H1 (cell line): ENCODE measurements at regions not wholly inside any gene's neighbourhood (a gene's known extent, or its start where the extent isn't known, plus 50 kb on each side); places are given as distances from the start of the nearest gene placed in this dataset.

Experiments used
- CTCF ChIA-PET: fragments of 300-600 bp; sonication (Branson Sonifier 250); formaldehyde crosslinking; loops from one replicate; lab custom pipeline; 2021; ENCODE audit not compliant: partially characterized antibody; lab: Charles Lee
- POLR2A ChIA-PET: fragments of 300-600 bp; sonication (Branson Sonifier 250); formaldehyde crosslinking; loops from one replicate; lab custom pipeline; 2021; ENCODE audit warnings: inconsistent platforms; ENCODE audit not compliant: partially characterized antibody; lab: Charles Lee
- DNase-seq, 2 experiments: peaks; one replicate each; pipeline versions ENCODE4 v3.0.0 to v3.0.0-alpha.2; 2010 to 2022; ENCODE audit warnings: low spot score in 2 of 2, low read depth in 1 of 2, mixed read lengths in 1 of 2
- FAIRE-seq: peaks from 2 replicates; lab custom pipeline; 2011; peaks lifted over from hg19 to GRCh38; lab: Jason Lieb, UNC
- H2AFZ ChIP-seq: 2 replicates; pipeline ENCODE4 v1.8.1; 2012; ENCODE audit warnings: low read length, inconsistent platforms
- H2AK5ac ChIP-seq: 2 replicates; pipeline ENCODE4 v1.6.1; 2013; ENCODE audit warnings: low read depth, low read length
- H2BK120ac ChIP-seq: replicated peaks from 2 replicates; pipeline ENCODE3; 2013; ENCODE audit warnings: low read depth, low read length, inconsistent platforms
- H2BK12ac ChIP-seq: 2 replicates; pipeline ENCODE4 v1.6.1; 2013; ENCODE audit warnings: low read depth, low read length
- H2BK15ac ChIP-seq: 2 replicates; pipeline ENCODE4 v1.6.1; 2013; ENCODE audit warnings: low read length
- H2BK20ac ChIP-seq: 2 replicates; pipeline ENCODE4 v1.6.1; 2013; ENCODE audit warnings: low read length
- H2BK5ac ChIP-seq: 2 replicates; pipeline ENCODE4 v1.6.1; 2013; ENCODE audit warnings: low read depth, low read length
- H3K14ac ChIP-seq: 2 replicates; pipeline ENCODE4 v1.6.1; 2013; ENCODE audit warnings: inconsistent platforms; ENCODE audit not compliant: insufficient read length
- H3K18ac ChIP-seq: 2 replicates; pipeline ENCODE4 v1.6.1; 2013; ENCODE audit warnings: low read length; ENCODE audit errors: extremely low read depth
- H3K23ac ChIP-seq: 2 replicates; pipeline ENCODE4 v1.6.1; 2013; ENCODE audit warnings: inconsistent platforms; ENCODE audit not compliant: insufficient read length
- H3K23me2 ChIP-seq: 2 replicates; pipeline ENCODE4 v1.6.1; 2013; ENCODE audit warnings: low read depth, low read length
- H3K27ac ChIP-seq: 2 replicates; pipeline ENCODE4 v1.6.1; 2011; ENCODE audit warnings: low read depth, low read length, inconsistent platforms
- H3K27me3 ChIP-seq, 4 experiments: replicated peaks in 1 of 4; 1 replicate in 1 of 4; 2 replicates in 3 of 4; pipeline versions ENCODE4 v1.6.1 to v1.8.1; 2011 to 2013; ENCODE audit warnings: low read length in 3 of 4, mild to moderate bottlenecking in 3 of 4, inconsistent platforms in 2 of 4, mixed read lengths in 2 of 4, moderate library complexity in 1 of 4; ENCODE audit not compliant: control insufficient read depth in 3 of 4, insufficient read depth in 3 of 4; ENCODE audit errors: extremely low read depth in 1 of 4
- H3K36me3 ChIP-seq, 4 experiments: 2 replicates each; pipeline versions ENCODE4 v1.6.1 to v1.8.1; 2011 to 2013; ENCODE audit warnings: mild to moderate bottlenecking in 4 of 4, low read length in 3 of 4, moderate library complexity in 2 of 4, control low read depth in 1 of 4, inconsistent platforms in 1 of 4; ENCODE audit not compliant: insufficient read depth in 4 of 4, control insufficient read depth in 2 of 4
- H3K4ac ChIP-seq: replicated peaks from 2 replicates; pipeline ENCODE3; 2013; ENCODE audit warnings: low read length, low read depth, mixed read lengths, inconsistent platforms; ENCODE audit not compliant: insufficient read length
- H3K4me1 ChIP-seq, 4 experiments: replicated peaks in 1 of 4; 1 replicate in 1 of 4; 2 replicates in 3 of 4; pipeline versions ENCODE4 v1.6.1 to v1.8.1; 2011 to 2013; ENCODE audit warnings: low read length in 3 of 4, inconsistent platforms in 2 of 4, mixed read lengths in 1 of 4; ENCODE audit not compliant: insufficient read depth in 4 of 4, control insufficient read depth in 3 of 4
- H3K4me2 ChIP-seq, 2 experiments: 2 replicates each; pipeline versions ENCODE4 v1.6.1 to v1.8.1; 2011 to 2013; ENCODE audit warnings: low read depth in 2 of 2, low read length in 2 of 2, control low read depth in 1 of 2, inconsistent platforms in 1 of 2, mild to moderate bottlenecking in 1 of 2; ENCODE audit not compliant: insufficient read depth in 1 of 2
- H3K4me3 ChIP-seq, 4 experiments: fragments of 200-600, 300-600 bp in 1 of 4; sonication (generic), shearing (Covaris generic), sonication (Bioruptor Twin) in 1 of 4; 2 replicates each; pipeline versions ENCODE4 v1.5.1 to v1.8.1; 2011 to 2016; ENCODE audit warnings: low read length in 4 of 4, low read depth in 3 of 4, control low read depth in 2 of 4, inconsistent platforms in 2 of 4, mild to moderate bottlenecking in 2 of 4, mixed read lengths in 1 of 4, moderate library complexity in 1 of 4; ENCODE audit not compliant: insufficient read depth in 2 of 4; ENCODE audit errors: extremely low read depth in 1 of 4
- H3K56ac ChIP-seq: replicated peaks from 2 replicates; pipeline ENCODE3; 2013; ENCODE audit warnings: low read depth, mild to moderate bottlenecking, mixed read lengths, low read length, inconsistent platforms; ENCODE audit not compliant: insufficient read length
- H3K79me1 ChIP-seq: 2 replicates; pipeline ENCODE4 v1.6.1; 2013; ENCODE audit warnings: low read depth, low read length, control low read depth
- H3K79me2 ChIP-seq, 2 experiments: 2 replicates each; pipeline versions ENCODE4 v1.6.1 to v1.8.1; 2012 to 2013; ENCODE audit warnings: low read length in 2 of 2, mild to moderate bottlenecking in 2 of 2, inconsistent platforms in 1 of 2; ENCODE audit not compliant: insufficient read depth in 2 of 2, control insufficient read depth in 1 of 2
- H3K9ac ChIP-seq, 4 experiments: replicated peaks in 1 of 4; 1 replicate in 1 of 4; 2 replicates in 3 of 4; pipeline versions ENCODE4 v1.6.1 to v1.8.1; 2011 to 2013; ENCODE audit warnings: low read depth in 3 of 4, low read length in 3 of 4, control low read depth in 2 of 4, mild to moderate bottlenecking in 2 of 4, moderate library complexity in 2 of 4, inconsistent platforms in 1 of 4; ENCODE audit errors: extremely low read depth in 1 of 4
- H3K9me3 ChIP-seq, 2 experiments: 2 replicates each; pipeline versions ENCODE4 v1.6.1 to v1.8.1; 2012 to 2013; ENCODE audit warnings: mild to moderate bottlenecking in 2 of 2, moderate library complexity in 2 of 2, control low read depth in 1 of 2, inconsistent platforms in 1 of 2, low read depth in 1 of 2, low read length in 1 of 2, mixed read lengths in 1 of 2; ENCODE audit not compliant: insufficient read depth in 2 of 2
- H4K20me1 ChIP-seq, 2 experiments: replicated peaks in 1 of 2; 2 replicates each; pipeline versions ENCODE3 to v1.8.1; 2011 to 2013; ENCODE audit warnings: inconsistent platforms in 2 of 2, low read length in 2 of 2, mild to moderate bottlenecking in 1 of 2; ENCODE audit not compliant: insufficient read depth in 2 of 2, control insufficient read depth in 1 of 2
- H4K5ac ChIP-seq: 2 replicates; pipeline ENCODE4 v1.6.1; 2013; ENCODE audit warnings: low read length, low read depth, mixed read lengths, inconsistent platforms; ENCODE audit not compliant: insufficient read length
- H4K8ac ChIP-seq: 2 replicates; pipeline ENCODE4 v1.8.0; 2013; ENCODE audit warnings: mild to moderate bottlenecking, moderate library complexity, low read length, inconsistent platforms; ENCODE audit not compliant: insufficient read depth; ENCODE audit errors: extremely low read depth
- H4K91ac ChIP-seq: replicated peaks from 2 replicates; pipeline ENCODE3; 2013; ENCODE audit warnings: low read length, mixed read lengths, inconsistent platforms; ENCODE audit not compliant: insufficient read length
- BACH1 ChIP-seq: IDR thresholded peaks from 2 replicates; pipeline ENCODE4 v1.6.1; 2012; ENCODE audit warnings: low read length, improper control_type of control experiment
- BCL11A ChIP-seq, 2 experiments: IDR thresholded peaks; one replicate each; pipeline ENCODE4 v1.6.1; 2011; ENCODE audit warnings: low read depth in 2 of 2, low read length in 2 of 2, mild to moderate bottlenecking in 2 of 2
- CTCF ChIP-seq, 3 experiments: IDR thresholded peaks; 1 replicate in 2 of 3; 2 replicates in 1 of 3; pipeline versions ENCODE4 v1.5.1 to v1.6.1; 2011; ENCODE audit warnings: low read length in 3 of 3, mild to moderate bottlenecking in 3 of 3, inconsistent platforms in 2 of 3, low read depth in 1 of 3, moderate library complexity in 1 of 3; ENCODE audit not compliant: insufficient read depth in 1 of 3; ENCODE audit errors: control extremely low read depth in 1 of 3
- GABPA ChIP-seq: IDR thresholded peaks from 2 replicates; pipeline ENCODE4 v1.6.1; 2011; ENCODE audit warnings: mild to moderate bottlenecking, low read length, moderate library complexity, borderline replicate concordance; ENCODE audit not compliant: insufficient read depth
- KDM1A ChIP-seq: fragments of 200-600, 300-600 bp; sonication (generic); IDR thresholded peaks from 2 replicates; pipeline ENCODE4 v1.7.1; 2016; ENCODE audit warnings: mild to moderate bottlenecking, low read length, borderline replicate concordance
- NANOG ChIP-seq: IDR thresholded peaks from 2 replicates; pipeline ENCODE4 v1.6.1; 2011; ENCODE audit warnings: low read length, low read depth, mild to moderate bottlenecking, inconsistent platforms; ENCODE audit not compliant: insufficient read depth, poor library complexity, severe bottlenecking
- NRF1 ChIP-seq: IDR thresholded peaks from 2 replicates; pipeline ENCODE4 v1.6.1; 2011; ENCODE audit warnings: mild to moderate bottlenecking, low read depth, low read length, improper control_type of control experiment
- SP2 ChIP-seq: IDR thresholded peaks from 2 replicates; pipeline ENCODE4 v1.6.1; 2012; ENCODE audit warnings: mild to moderate bottlenecking, low read length, inconsistent platforms
- SRF ChIP-seq: IDR thresholded peaks from 2 replicates; pipeline ENCODE4 v1.6.1; 2011; ENCODE audit warnings: mild to moderate bottlenecking, low read depth, low read length, moderate library complexity
- SUZ12 ChIP-seq: fragments of 200-600 bp; sonication (generic); IDR thresholded peaks from 2 replicates; pipeline ENCODE4 v1.6.1; 2012; ENCODE audit warnings: mild to moderate bottlenecking, inconsistent platforms, low read length, moderate library complexity, mixed read lengths
- whole genome bisulfite sequencing, 2 experiments: shearing (Covaris generic) in 1 of 2; methylation state at CpG; one replicate each; pipeline versions ENCODE4 v1.1.6 to v1.1.7; 2013 to 2015; ENCODE audit warnings: low lambda C conversion rate in 2 of 2, mixed read lengths in 2 of 2, inconsistent platforms in 1 of 2, low coverage in 1 of 2, missing lambda C conversion rate in 1 of 2; ENCODE audit not compliant: insufficient replicate concordance in 2 of 2, insufficient coverage in 1 of 2, insufficient read length in 1 of 2; ENCODE audit errors: extremely low coverage in 1 of 2, missing lambda C conversion rate in 1 of 2; 5-methylcytosine and 5-hydroxymethylcytosine counted together

DNA sequence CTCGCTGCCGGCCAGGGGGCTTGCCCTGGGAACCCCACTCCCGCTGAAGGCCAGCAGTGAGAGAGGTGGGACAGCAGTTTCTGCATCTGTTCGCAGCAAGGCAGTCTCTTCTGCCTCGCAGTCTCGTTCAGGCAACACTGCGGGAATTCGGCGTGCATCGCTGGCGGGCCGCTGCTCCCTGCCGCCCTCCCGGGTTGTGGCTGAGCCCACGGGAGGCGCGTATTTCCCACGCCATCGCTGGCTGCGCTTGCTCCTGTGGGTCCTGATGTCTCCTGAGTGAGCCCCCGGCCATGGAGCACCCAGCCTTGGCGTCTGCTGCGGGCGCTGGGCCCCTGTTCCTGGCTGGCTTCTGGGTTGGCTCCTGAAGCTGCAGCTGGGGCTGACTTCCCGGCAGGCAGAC is 227.9 kb downstream of the TEX29 start:
- Histone ChIP-seq H4K5ac (no peak overlapping the region), H3K4me2 (no peak overlapping the region), H3K79me1 (no peaks in the 10 kb centered on the region), H2BK15ac (no peak overlapping the region), H3K27me3 (no peaks in the 10 kb centered on the region), H3K9ac (no peak overlapping the region), H4K91ac (no peak overlapping the region), H3K4me3 (no peak overlapping the region), H3K18ac (no peak overlapping the region), H3K23me2 (peaks cover 5% of the 10 kb centered on the region; the same call in 1 of the 2 replicates), H3K36me3 (no peaks in the 10 kb centered on the region), H3K9me3 (no peaks in the 10 kb centered on the region), H4K20me1 (peaks cover 0 to 4% of the 10 kb centered on the region in 2 experiments), H3K4ac (no peak overlapping the region), H2BK12ac (no peak overlapping the region), H3K23ac (no peak overlapping the region), H3K27ac (no peak overlapping the region), H3K79me2 (no peaks in the 10 kb centered on the region), H2BK5ac (no peak overlapping the region), H2AFZ (no peak overlapping the region), H3K56ac (no peak overlapping the region), H2BK120ac (no peak overlapping the region), H4K8ac (no peak overlapping the region), H3K4me1 (no peaks in the 10 kb centered on the region), H2AK5ac (no peak overlapping the region), H3K14ac (no peak overlapping the region), H2BK20ac (no peak overlapping the region)
- CTCF ChIA-PET, result interaction anchor here (1.1 to 1.5 kb wide), 3 partner anchors 7 to 26 kb away, joined by 3 to 4 read pairs (median 3); no protein-coding TSS in a partner anchor
- POLR2A ChIA-PET, result no interaction called here
- FAIRE-seq (no peak), DNase-seq (no peak)
- 86% methylated on average over 22 of the region's 25 CpGs; no CpG with 5 or more reads in 1 of the 2 experiments for WGBS, 2 experiments
- TF ChIP-seq SUZ12 (no peak), SRF (no peak), KDM1A (no peak), BCL11A (IDR thresholded peaks at IDR 0.05; ENCODE audit: low read depth in 2 of 2, low read length in 2 of 2) (no peak), NANOG (no peak), GABPA (no peak), BACH1 (no peak), SP2 (no peak), NRF1 (no peak), CTCF (IDR thresholded peaks at IDR 0.05; ENCODE audit: control extremely low read depth in 1 of 3, insufficient read depth in 1 of 3, low read depth in 1 of 3, low read length in 3 of 3) (no peak)
